ENCODE measurements at regions not wholly inside any gene's neighbourhood (a gene's known extent, or its start where the extent isn't known, plus 50 kb on each side); places are given as distances from the start of the nearest gene placed in this dataset.

GRCh38 chr16:85293458-85293857 lies 181.2 kb upstream of the CIBAR2 start:
- H3K4me1 ChIP-seq (ENCODE audit: insufficient read depth, low read length), result no peaks in the 10 kb centered on the region
- no peak overlapping the region for H3K9ac ChIP-seq (ENCODE audit: low read length)
- no peak for DNase-seq (ENCODE audit: low read depth)
- no peaks in the 10 kb centered on the region for H3K9me3 Mint-ChIP-seq (ENCODE audit: unreplicated experiment)
- H3K4me1 Mint-ChIP-seq (ENCODE audit: low read depth, unreplicated experiment), result no peaks in the 10 kb centered on the region
- H3K36me3 Mint-ChIP-seq (ENCODE audit: low read depth, unreplicated experiment), result no peaks in the 10 kb centered on the region
- H3K79me2 ChIP-seq (ENCODE audit: insufficient read depth, low read length), result no peaks in the 10 kb centered on the region
- no peak overlapping the region for H3K27ac ChIP-seq (ENCODE audit: low read depth, low read length)
- peaks cover 15% of the 10 kb centered on the region for H3K27me3 Mint-ChIP-seq (ENCODE audit: low read depth, unreplicated experiment)
- no peaks in the 10 kb centered on the region for H3K27me3 ChIP-seq (ENCODE audit: insufficient read depth, low read length)
- H4K20me1 ChIP-seq (ENCODE audit: insufficient read depth, low read length), result peaks cover 79% of the 10 kb centered on the region
- no peaks in the 10 kb centered on the region for H3K36me3 ChIP-seq (ENCODE audit: insufficient read depth, low read length)
- no peak overlapping the region for H2AFZ ChIP-seq (ENCODE audit: low read depth, low read length)
- no peak for FAIRE-seq
- H3K27ac Mint-ChIP-seq (ENCODE audit: unreplicated experiment), result no peak overlapping the region
- no peaks in the 10 kb centered on the region for H3K9me3 ChIP-seq (ENCODE audit: insufficient read depth, low read depth, low read length)
- no peak for TF ChIP-seq EZH2 (IDR thresholded peaks at IDR 0.05; ENCODE audit: insufficient read depth, low read length)
- TF ChIP-seq, protein P1, sequence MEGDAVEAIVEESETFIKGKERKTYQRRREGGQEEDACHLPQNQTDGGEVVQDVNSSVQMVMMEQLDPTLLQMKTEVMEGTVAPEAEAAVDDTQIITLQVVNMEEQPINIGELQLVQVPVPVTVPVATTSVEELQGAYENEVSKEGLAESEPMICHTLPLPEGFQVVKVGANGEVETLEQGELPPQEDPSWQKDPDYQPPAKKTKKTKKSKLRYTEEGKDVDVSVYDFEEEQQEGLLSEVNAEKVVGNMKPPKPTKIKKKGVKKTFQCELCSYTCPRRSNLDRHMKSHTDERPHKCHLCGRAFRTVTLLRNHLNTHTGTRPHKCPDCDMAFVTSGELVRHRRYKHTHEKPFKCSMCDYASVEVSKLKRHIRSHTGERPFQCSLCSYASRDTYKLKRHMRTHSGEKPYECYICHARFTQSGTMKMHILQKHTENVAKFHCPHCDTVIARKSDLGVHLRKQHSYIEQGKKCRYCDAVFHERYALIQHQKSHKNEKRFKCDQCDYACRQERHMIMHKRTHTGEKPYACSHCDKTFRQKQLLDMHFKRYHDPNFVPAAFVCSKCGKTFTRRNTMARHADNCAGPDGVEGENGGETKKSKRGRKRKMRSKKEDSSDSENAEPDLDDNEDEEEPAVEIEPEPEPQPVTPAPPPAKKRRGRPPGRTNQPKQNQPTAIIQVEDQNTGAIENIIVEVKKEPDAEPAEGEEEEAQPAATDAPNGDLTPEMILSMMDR (IDR thresholded peaks at IDR 0.05; ENCODE audit: insufficient read depth, low read depth, low read length), result no peak
- H3K4me3 Mint-ChIP-seq (ENCODE audit: unreplicated experiment), result no peak overlapping the region
- no peak overlapping the region for H3K4me2 ChIP-seq (ENCODE audit: low read length)
- no peak overlapping the region for H3K4me3 ChIP-seq (ENCODE audit: insufficient read depth, low read depth, low read length)

DNA sequence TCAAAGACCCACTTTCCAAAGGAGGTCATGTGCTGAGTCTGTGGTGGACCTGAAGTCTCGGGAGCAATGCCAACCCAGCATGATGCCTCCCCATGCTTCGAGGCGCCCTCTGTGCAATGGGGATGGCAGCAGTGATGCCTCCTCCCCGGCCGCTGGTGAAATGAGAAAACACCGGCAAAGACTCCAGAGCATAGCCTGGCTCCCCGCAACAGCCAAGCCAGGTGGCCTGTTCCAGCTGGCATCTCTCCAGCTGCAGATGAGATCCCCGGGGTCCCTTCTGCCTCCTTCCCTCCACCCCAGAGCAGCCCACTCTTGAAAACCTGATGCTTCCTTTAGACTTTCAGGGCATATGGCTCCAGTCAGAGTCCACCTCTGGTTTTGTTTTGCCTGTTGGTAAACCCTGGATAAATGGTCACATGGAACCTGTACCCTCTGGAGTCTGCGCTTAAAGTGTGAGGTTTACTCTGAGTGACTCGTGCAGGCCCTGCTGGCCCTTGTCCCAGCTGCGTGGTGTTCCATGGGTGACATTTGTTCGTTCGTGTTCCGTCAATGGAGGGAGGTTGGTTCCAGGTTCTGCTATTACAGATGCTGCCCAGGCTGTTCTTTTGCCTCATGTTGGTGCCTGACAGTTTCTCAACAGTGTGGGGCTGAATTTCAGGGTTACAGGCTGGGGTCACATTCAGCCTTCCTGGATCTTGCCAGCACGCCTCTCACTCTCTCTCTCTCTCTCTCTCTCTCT lies 181.8 kb upstream of the CIBAR2 start:
- Mint-ChIP-seq H3K27me3 (ENCODE audit: low read depth, unreplicated experiment) (peaks cover 15% of the 10 kb centered on the region), H3K36me3 (ENCODE audit: low read depth, unreplicated experiment) (no peaks in the 10 kb centered on the region), H3K9me3 (ENCODE audit: unreplicated experiment) (no peaks in the 10 kb centered on the region), H3K4me1 (ENCODE audit: low read depth, unreplicated experiment) (no peaks in the 10 kb centered on the region), H3K4me3 (ENCODE audit: unreplicated experiment) (no peak overlapping the region), H3K27ac (ENCODE audit: unreplicated experiment) (no peak overlapping the region)
- Histone ChIP-seq H4K20me1 (ENCODE audit: insufficient read depth, low read length) (peaks cover 75% of the 10 kb centered on the region), H3K4me1 (ENCODE audit: insufficient read depth, low read length) (no peaks in the 10 kb centered on the region), H3K27ac (ENCODE audit: low read depth, low read length) (no peak overlapping the region), H3K4me2 (ENCODE audit: low read length) (no peak overlapping the region), H3K36me3 (ENCODE audit: insufficient read depth, low read length) (no peaks in the 10 kb centered on the region), H3K79me2 (ENCODE audit: insufficient read depth, low read length) (no peaks in the 10 kb centered on the region), H3K4me3 (ENCODE audit: insufficient read depth, low read depth, low read length) (no peak overlapping the region), H2AFZ (ENCODE audit: low read depth, low read length) (no peak overlapping the region), H3K9me3 (ENCODE audit: insufficient read depth, low read depth, low read length) (no peaks in the 10 kb centered on the region), H3K27me3 (ENCODE audit: insufficient read depth, low read length) (no peaks in the 10 kb centered on the region), H3K9ac (ENCODE audit: low read length) (no peak overlapping the region)
- FAIRE-seq (no peak), DNase-seq (ENCODE audit: low read depth) (no peak)
- TF ChIP-seq EZH2 (IDR thresholded peaks at IDR 0.05; ENCODE audit: insufficient read depth, low read length), result no peak
- TF ChIP-seq, protein P1 (IDR thresholded peaks at IDR 0.05; ENCODE audit: insufficient read depth, low read depth, low read length), result no peak

- Mint-ChIP-seq H3K4me1 (ENCODE audit: low read depth, unreplicated experiment) (no peaks in the 10 kb centered on the region), H3K9me3 (ENCODE audit: unreplicated experiment) (no peaks in the 10 kb centered on the region), H3K36me3 (ENCODE audit: low read depth, unreplicated experiment) (no peaks in the 10 kb centered on the region), H3K4me3 (ENCODE audit: unreplicated experiment) (no peak overlapping the region), H3K27me3 (ENCODE audit: low read depth, unreplicated experiment) (peaks cover 15% of the 10 kb centered on the region), H3K27ac (ENCODE audit: unreplicated experiment) (no peak overlapping the region)
- no peaks in the 10 kb centered on the region for H3K36me3 ChIP-seq (ENCODE audit: insufficient read depth, low read length)
- H3K4me1 ChIP-seq (ENCODE audit: insufficient read depth, low read length), result no peaks in the 10 kb centered on the region
- no peak for TF ChIP-seq EZH2 (IDR thresholded peaks at IDR 0.05; ENCODE audit: insufficient read depth, low read length)
- TF ChIP-seq, protein P1 (IDR thresholded peaks at IDR 0.05; ENCODE audit: insufficient read depth, low read depth, low read length), result no peak
- H3K9ac ChIP-seq (ENCODE audit: low read length), result no peak overlapping the region
- no peak for DNase-seq (ENCODE audit: low read depth)
- H3K79me2 ChIP-seq (ENCODE audit: insufficient read depth, low read length), result no peaks in the 10 kb centered on the region
- no peak overlapping the region for H3K27ac ChIP-seq (ENCODE audit: low read depth, low read length)
- no peak overlapping the region for H3K4me2 ChIP-seq (ENCODE audit: low read length)
- FAIRE-seq, result no peak
- peaks cover 70% of the 10 kb centered on the region for H4K20me1 ChIP-seq (ENCODE audit: insufficient read depth, low read length)
- no peak overlapping the region for H3K4me3 ChIP-seq (ENCODE audit: insufficient read depth, low read depth, low read length)
- H2AFZ ChIP-seq (ENCODE audit: low read depth, low read length), result no peak overlapping the region
- no peaks in the 10 kb centered on the region for H3K9me3 ChIP-seq (ENCODE audit: insufficient read depth, low read depth, low read length)
- H3K27me3 ChIP-seq (ENCODE audit: insufficient read depth, low read length), result no peaks in the 10 kb centered on the region
Observed at GRCh38 chr16:85294810-85295508, 182.7 kb upstream of the CIBAR2 start.
